NCI-H1417 (cell line): ENCODE measurements at regions not wholly inside any gene's neighbourhood (a gene's known extent, or its start where the extent isn't known, plus 50 kb on each side); places are given as distances from the start of the nearest gene placed in this dataset.
A peak's percentile ranks its signal among the peaks of the same experiment; 100 is the strongest.

Experiments used
- DNase-seq, 3 experiments: peaks; one replicate each; lab custom pipeline; 2025; lab: John Stamatoyannopoulos, UW

DNA sequence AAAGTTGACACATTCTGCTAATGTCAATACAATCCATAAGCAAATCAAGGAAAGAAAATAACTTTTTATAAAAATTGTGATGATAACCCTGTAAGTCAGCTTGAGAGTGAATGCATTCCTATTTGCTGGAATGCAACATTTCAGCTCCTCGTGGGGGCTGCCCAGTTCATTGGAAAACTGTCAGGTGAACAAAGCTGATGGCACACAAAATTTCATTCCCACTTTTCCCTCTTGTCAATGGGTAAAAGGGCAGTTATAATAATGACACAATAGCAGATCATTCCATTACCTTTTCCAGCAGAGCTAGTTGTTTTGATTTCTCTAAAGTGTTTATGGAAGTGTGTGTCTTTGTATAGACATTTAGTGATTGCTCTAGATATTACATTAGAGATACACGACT, 1124.6 kb upstream of the MAP3K7 start:
- no peak for DNase-seq

DNA sequence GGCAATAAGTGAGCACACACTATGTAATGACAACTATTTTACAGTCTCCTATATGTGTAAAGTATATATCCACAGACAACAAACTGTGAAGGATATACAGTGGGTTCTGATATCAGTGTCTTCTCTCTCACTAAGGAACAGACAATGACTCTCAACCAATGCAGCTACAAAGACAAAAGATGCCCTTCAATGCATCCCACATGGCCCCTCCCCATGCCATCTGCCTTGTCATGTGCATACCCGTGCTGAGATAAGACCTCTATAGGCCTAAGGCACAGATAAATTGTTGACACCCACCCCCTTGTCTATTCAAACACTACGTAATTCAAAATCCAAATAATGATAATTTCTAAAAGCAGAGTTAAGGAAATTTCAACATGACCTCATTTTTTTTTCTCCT, 1123.5 kb upstream of the MAP3K7 start:
- DNase-seq: no peak

DNA sequence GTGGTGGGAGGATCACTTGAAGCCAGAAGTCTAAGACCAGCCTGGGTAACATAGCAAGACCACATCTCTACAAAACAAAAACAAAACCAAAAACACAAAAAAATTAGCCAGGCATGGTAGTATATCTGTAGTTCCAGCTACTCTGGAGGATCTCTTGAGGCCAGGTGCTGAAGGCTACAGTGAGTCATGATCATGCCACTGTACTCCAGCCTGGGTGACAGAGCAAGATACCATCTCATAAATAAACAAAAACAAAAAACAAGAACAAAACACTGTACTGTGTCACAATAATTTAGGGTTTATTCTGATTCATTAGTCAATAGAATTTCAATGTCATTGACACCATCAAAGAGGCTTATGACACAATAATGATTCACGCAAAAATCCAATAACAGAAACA, 1121.7 kb upstream of the MAP3K7 start:
- no peak for DNase-seq

DNA sequence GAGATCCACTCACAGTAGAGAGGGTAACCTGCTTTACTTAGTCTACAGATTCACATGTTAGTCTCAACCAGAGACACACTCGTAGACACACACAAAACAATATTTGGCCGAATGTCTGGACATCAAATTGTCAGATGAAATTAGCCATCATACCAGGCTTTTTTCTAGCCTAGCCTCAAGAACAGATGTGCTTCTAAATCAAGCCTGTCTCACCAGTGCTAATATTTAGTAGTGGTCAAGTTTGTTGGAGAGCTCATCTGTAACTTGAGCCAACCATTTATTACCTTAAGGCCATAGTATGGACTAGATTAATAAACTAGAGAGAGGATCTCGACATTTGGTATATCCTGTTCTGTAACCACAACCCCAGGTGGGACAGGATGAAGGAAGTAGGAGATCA, 1118.8 kb upstream of the MAP3K7 start:
- no peak for DNase-seq

DNA sequence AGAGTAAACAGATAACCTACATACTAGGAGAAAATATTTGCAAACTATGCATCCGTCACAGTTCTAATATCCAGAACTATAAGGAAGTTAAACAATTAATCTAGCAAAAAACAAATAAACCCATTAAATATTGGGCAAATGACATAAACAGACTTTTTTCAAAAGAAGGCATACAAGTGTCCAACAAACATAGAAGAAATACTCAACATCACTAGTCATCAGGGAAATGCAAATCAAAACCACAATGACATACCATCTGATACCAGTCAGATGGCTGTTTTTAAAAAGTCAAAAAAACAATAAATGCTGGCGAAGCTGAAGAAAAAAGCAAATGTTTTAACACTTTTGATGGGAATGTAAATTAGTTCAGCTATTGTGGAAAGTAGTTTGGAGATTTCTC, 1117.7 kb upstream of the MAP3K7 start:
- no peak for DNase-seq

DNA sequence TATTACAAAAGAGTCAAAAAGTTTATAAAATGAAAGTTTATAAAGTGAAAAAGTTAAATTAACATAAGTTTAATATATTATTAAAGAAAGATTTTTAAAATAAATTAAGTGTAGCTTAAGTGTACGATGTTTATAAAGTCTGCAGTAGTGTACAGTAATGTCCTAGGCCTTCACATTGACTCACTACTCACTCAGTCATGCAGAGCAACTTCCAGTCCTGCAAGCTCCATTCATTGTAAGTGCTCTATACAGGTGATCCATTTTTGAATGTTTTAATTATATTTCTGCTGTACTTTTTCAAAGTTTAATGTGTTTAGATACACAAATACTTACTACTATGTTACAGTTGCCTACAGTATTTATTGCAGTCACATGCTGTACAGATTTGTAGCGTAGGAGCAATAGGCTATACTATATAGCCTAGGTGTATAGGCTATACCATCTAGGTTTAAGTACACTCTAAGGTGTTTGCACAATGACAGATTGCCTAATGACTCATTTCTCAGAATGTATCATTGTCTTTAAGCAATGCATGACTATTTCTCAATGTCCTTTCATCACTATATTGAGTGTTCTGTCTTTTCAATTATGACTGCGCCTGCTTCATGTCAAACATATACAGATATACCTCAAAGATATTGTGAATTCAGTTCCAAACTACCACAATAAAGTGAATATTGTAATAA, 1110.3 kb upstream of the MAP3K7 start:
- DNase-seq: no peak

DNA sequence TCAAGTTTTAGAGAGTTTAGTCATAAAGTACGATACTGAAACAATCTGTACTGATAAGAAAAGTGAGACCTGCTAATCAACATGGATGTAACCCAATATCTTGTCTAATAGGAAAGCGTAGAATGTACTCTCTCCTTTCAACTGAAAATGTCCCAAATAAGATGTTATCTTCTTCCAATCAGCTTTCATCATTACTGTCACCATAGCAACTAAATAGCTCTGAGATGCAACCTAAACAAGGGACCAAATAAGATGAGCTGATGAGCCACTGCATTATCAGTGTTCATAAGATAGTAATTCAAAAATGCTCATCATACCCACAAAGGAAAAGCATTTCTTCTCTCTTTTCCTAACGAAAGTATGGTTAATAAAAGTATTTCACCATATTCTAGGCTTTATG, 1108.3 kb upstream of the MAP3K7 start:
- no peak for DNase-seq

DNA sequence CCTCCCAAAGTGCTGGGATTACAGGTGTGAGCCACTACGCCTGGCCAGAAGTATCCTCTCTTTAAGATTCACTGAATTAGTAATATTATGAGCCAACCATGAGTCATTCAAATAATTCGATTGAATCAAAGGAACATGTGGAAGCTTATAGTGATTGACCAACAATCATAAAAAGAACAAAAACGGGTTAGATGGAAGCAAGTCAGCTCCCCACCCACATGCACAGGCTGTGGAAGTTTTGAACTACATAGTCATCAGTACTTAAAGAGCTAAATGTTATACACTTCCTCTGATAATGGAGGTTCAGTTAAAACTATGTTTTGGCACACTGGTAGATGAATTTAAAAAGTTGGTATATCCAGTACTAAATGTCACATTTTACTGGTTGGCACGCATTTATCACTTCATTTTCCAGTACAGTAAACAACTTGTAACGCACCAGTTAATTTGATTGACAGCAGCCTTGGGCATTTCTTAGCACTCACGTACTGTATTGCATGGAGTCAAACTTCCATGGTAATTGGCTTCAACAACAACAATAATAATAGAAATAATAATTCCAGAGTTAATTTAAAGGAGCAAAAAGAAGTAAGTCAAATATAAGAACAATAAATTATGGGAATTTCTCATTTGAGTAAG, 1107.3 kb upstream of the MAP3K7 start:
- DNase-seq: no peak

DNA sequence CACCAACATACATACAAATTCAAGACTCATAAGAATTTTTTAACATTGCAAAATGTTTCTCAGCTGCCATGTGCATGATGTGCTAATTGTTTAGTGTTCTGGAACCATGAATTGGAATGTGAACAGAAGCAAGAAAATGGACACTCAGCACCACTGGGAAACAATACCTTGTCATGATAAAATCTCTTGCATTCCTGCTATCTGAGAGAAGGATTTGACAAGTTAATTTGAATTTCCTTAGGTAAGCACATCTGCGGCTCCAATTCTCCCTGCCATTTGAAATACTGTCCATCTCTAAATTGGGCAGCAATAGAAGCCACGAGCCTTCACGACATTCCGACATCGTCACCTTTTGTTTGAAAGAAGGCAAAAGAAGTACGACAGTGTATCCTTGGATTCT, 1104.6 kb upstream of the MAP3K7 start:
- DNase-seq: no peak

DNA sequence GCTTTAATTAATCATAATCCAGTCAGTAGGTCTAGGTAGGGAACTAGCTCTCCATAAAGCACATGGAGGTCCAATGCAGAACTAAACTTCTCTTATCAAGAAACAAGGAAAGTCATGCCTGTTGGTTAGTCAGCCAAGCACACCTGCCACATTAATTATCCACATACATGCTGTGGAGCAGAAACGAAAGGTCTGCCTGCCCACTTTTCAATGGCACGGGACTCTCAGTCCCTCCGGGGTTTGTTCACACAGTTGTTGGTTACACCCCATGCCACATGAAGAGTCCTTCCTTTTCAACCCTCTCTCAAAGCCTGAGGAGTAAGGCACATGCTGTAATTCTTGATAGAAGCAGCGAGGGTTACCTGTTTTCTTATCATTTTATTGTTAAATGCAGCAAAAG, 1096.4 kb upstream of the MAP3K7 start:
- DNase-seq: peak in 2 of 3 experiments; percentile 23 to 50

DNA sequence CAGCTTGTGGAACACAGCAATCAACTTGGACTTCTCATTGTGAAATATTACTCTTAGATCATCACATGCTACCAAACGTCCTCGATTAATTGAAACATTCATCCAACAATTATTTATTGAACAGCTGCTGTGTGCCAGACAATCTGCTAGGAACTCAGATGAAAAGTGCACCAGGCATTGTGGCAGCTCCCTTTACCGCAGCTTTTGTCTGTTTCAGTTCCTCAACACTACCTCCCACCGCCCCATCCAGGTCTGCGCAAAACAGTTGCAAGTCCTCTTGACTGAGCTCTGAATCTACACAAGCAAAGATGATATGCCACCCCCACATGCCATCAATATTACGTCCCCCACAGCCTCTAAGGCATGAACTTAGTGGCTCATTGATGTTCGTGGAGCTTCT, 1094.4 kb upstream of the MAP3K7 start:
- no peak for DNase-seq

DNA sequence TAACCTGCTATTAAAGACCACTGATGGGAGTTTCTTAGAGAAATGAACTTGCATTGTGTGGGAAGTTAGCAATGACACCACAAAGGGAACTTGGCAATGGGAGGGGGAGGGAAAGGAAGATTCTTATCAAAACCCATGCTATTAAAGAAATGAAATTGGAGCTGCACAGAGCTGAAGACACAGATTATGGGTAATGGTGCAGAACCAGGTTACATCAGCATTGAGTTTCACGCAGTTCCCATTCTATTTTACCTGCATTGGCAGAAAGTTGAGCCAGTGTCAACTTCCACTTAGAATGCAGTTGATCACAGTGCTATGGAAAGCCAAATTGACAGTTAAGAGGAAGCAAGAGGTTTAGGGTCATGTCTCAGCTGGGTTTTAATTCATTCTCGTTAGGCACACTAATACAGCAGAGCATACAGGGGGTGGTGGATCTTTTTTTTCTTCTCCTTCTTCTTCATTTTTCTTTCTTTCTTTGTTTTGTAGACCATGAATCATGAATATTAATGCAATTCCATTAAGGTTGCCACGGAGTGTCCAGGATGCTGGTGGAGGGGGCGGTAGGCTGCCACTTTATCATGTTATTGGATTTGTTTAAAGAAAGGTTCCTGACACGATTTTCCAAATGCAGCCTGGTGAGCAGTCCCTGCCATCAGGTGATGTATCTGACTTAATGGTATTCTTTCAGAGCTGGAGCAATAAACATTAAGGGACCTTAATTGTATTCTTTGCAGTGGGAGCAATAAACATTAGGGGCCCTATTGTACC, 1092.0 kb upstream of the MAP3K7 start:
- peak in 2 of 3 experiments; percentile 25 to 85 for DNase-seq

DNA sequence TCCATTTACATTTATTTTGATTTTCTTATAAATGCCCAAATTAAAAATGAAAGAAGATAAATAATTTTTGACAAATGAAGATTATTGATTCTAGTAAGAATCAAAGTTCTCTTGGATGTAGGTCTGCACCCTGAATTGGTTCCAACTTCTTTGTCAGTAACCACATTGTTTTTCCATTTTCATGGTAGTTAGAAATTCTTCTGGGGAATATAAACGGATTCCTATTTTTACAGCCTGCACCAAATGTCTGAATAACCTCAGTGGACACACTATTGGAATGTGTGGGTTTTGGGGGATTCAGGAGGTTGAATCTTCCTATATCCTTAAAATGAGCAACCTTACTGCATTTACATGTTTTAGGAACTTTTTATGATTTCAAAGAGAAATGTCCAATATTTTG, 1085.3 kb upstream of the MAP3K7 start:
- DNase-seq: no peak

DNA sequence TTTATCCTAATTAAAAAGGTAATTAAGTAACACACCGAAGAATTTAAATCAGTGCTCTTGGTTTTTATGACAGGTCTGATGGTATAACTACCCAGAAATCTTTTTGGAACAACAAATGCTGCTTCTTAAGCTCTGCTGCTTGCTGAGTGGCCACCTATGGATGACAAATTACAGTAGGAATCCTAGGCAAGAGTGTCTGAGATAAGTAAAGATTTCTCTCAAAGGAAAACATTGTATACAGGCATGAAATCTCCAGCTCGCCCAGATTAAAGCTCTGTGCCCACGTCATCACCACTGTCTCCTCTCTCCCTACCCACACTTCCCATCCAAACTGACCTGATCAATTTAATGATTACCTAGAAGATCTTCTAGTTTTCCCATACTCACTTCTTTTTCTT, 1083.0 kb upstream of the MAP3K7 start:
- DNase-seq: peak in 1 of 3 experiments; percentile 58

DNA sequence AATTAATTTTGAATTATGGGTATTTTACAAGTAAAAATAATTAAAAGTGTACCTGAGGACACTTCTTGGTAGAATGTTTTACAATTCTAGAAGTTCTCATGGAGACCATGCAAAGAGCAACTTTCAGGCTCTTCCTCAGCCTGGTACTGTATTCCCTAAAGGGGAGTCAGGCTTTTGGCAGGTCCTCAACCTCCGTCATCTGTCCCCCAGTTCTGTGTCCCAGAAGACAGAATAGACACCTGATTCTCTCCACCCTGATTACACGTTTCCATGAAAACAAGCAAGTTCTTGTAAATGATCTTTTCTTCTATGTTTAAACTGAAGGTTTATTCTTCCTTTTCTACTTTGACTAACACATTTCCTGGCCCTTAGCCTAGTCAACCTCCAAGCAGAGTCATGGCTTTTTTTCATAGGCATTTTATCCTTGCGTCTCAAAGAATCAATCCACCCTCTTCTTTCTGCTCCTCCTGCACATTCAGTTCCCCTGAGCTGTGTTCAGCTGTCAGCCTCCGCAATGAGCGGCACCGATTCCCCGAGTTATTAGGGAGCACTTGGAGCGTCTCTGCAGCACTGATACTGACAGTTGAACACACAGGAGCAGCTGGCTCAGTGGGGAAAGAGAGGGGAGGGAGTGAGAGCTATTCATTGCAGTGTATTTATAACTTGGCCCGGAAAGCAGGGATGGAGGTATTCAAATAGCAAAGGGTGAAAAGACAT, 1082.4 kb upstream of the MAP3K7 start:
- peak in 2 of 3 experiments; percentile 58 to 84 for DNase-seq

DNA sequence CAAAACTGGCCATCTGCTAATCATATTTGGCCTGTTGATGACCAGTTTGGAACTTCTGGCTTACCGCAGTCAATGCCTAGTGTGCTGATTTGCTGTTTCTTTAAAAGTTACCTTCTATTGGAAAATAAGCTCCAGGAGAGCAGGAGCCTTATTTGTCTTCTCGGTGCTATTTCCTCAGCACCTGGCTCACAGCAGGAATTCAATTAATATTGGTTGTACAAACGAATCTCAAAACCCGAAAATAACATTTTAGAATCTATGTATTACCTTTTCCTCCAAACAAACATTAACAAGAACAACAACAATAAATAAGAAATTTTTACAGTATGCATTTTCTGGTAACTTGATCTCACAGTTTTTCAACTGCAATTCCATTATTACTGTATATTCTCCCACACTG, 1080.7 kb upstream of the MAP3K7 start:
- peak in 1 of 3 experiments; percentile 66 for DNase-seq

DNA sequence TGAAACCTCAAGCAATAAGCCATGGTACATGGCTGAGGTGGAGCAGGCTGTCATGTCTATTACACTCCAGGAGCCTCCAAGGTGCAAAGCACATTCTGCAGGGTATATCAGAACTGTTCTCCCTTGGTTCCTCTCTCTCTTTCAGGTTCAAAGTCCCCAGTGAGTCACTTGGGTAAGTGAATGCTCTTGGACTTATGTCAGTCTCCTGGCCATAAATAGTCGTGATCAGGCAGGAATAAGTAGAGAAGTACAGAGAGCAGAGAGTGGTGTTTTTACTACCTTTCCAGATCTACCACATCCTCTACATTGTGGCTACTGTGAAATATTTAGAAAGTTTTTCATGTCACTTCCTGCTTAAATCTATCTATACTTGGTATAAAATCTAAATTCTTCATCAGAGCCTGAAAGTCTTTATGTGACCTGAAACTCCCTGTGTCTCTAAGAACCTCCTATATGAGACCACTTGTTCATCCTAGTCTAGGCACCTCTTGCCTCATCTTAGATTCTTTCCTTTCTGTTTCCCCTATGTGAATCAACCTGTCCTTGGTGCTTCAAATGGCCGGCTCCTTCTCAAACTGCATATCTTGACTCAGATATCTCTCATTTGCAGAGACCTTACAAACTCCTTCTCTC, 1077.6 kb upstream of the MAP3K7 start:
- DNase-seq: no peak

DNA sequence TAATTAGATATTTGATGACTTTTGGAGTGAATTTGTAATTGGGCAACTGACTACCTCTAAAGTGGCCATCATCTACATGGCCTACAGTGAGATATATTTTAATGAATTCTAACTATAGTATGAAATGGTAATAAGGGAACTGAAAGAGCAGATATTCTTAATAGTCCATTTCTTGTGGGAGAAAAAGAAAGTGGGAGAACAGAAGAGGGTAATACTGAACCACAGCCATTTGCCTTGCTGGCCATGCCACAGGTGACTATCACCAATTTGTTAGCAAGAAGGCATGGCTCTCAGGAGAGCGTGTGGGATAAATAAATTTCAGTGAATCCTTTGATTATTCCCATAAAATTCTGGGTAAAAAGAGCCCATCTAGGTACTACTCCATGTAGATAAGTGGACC, 1074.0 kb upstream of the MAP3K7 start:
- no peak for DNase-seq

DNA sequence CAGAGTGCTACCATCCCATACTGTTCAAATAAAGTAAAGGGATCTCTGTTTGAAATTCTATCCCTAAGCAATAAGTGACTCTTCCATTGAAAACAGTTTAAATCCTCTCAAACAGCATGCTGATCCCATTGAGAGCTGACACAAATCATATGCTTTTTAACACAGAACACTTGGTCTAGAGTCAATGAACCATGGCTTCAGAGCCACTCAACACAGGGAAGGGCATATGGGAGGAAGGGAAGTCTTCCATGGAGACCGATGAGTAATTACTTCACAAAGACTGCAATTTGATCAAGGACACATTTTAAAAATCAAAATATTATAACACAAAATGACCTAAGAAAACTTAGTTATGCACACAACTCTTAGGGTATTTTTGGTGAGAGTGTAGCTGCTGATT, 1073.0 kb upstream of the MAP3K7 start:
- DNase-seq: peak; percentile 7 to 89 (median 69)

DNA sequence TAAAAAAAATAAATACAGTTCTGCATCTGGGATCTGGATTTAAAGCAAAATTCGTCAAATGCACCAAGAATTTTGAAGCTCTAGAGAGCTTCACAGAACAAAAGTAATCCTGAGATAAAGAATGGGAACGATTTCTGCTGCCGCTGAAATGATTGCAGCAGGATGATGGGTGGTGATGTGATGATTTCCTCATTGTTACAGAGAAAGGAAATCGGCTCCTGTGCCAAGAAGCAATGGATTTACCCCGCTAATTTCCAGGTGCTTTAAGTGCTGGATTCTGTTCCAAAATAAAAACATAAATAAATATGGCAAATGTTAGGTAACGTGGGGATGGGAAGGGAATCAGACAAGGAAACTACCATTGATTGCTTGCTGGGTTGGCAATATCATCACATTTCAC, 1067.9 kb upstream of the MAP3K7 start:
- DNase-seq: peak in 1 of 3 experiments; percentile 49

DNA sequence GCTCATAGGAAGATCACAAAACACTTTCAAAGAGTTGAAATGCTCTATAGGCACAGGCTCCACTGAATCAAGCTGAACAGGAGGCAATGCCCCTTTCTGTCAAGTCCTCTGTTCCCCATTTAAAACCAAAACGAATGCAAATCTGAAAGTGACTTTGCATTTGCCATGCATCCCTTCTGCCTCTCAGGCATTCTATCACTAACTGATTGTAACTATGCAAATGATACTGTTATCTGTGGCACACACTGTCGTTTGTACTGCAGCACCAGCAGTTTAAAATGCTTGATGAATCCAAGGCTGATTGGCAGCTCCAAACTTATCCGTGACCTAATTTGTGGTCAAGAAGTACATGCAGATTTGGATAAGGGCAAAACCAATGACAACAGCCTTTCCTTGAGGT, 1067.5 kb upstream of the MAP3K7 start:
- DNase-seq: no peak

DNA sequence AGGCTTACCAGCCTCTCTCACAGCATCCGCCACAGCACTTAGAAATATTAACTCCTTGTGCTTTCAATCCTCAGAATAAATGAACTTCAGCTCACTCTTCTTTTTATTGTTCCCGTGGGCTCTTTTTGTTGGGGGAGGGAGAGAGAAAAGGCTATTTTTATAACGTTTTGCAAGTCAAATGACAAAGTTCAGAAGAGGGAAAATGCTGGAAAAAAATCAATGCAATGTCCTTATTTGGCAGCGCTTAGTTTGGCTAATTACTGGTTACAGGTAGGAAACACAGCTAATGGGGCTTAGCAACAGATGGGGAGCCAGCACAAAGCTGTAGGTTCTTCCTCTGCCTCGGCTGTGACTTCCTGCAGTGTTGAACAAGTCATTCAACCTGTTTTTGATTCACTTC, 1067.0 kb upstream of the MAP3K7 start:
- DNase-seq: peak; percentile 29 to 93 (median 59)
